ENCODE measurements at regions not wholly inside any gene's neighbourhood (a gene's known extent, or its start where the extent isn't known, plus 50 kb on each side); places are given as distances from the start of the nearest gene placed in this dataset.

- no peaks in the 10 kb centered on the region for H3K36me3 ChIP-seq (ENCODE audit: control insufficient read depth in 2 of 4, insufficient read depth in 4 of 4, low read length in 3 of 4)
- no peak overlapping the region for H3K23ac ChIP-seq (ENCODE audit: insufficient read length)
- H2BK12ac ChIP-seq (ENCODE audit: low read depth, low read length) = no peak overlapping the region
- FAIRE-seq (no peak), DNase-seq (ENCODE audit: low read depth in 1 of 2, low spot score in 2 of 2) (no peak)
- no peak overlapping the region for H4K8ac ChIP-seq (ENCODE audit: extremely low read depth, insufficient read depth, low read length)
- no peak overlapping the region for H3K27ac ChIP-seq (ENCODE audit: low read depth, low read length)
- H3K9ac ChIP-seq (replicated peaks in 1 of 4; ENCODE audit: extremely low read depth in 1 of 4, low read depth in 3 of 4, low read length in 3 of 4) = no peak overlapping the region
- H2BK120ac ChIP-seq (replicated peaks; ENCODE audit: low read depth, low read length) = no peak overlapping the region
- no peak overlapping the region for H3K4me2 ChIP-seq (ENCODE audit: insufficient read depth in 1 of 2, low read depth in 2 of 2, low read length in 2 of 2)
- no peaks in the 10 kb centered on the region for H3K79me1 ChIP-seq (ENCODE audit: low read depth, low read length)
- no peaks in the 10 kb centered on the region for H3K79me2 ChIP-seq (ENCODE audit: control insufficient read depth in 1 of 2, insufficient read depth in 2 of 2, low read length in 2 of 2)
- no peak overlapping the region for H3K4ac ChIP-seq (replicated peaks; ENCODE audit: insufficient read length, low read depth, low read length)
- H2AFZ ChIP-seq (ENCODE audit: low read length) = no peak overlapping the region
- H2AK5ac ChIP-seq (ENCODE audit: low read depth, low read length) = no peak overlapping the region
- no peak overlapping the region for H4K5ac ChIP-seq (ENCODE audit: insufficient read length, low read depth, low read length)
- H3K23me2 ChIP-seq (ENCODE audit: low read depth, low read length) = no peaks in the 10 kb centered on the region
- H2BK15ac ChIP-seq (ENCODE audit: low read length) = no peak overlapping the region
- no peaks in the 10 kb centered on the region for H4K20me1 ChIP-seq (replicated peaks in 1 of 2; ENCODE audit: control insufficient read depth in 1 of 2, insufficient read depth in 2 of 2, low read length in 2 of 2)
- H3K9me3 ChIP-seq (ENCODE audit: insufficient read depth in 2 of 2, low read depth in 1 of 2, low read length in 1 of 2) = peaks cover 11 to 35% of the 10 kb centered on the region in 2 experiments; a peak in 3 of 4 replicates
- no peaks in the 10 kb centered on the region for H3K4me1 ChIP-seq (replicated peaks in 1 of 4; ENCODE audit: control insufficient read depth in 3 of 4, insufficient read depth in 4 of 4, low read length in 3 of 4)
- POLR2A ChIA-PET (ENCODE audit: partially characterized antibody) = no interaction called here
- no peak overlapping the region for H3K18ac ChIP-seq (ENCODE audit: extremely low read depth, low read length)
- CTCF ChIA-PET (ENCODE audit: partially characterized antibody) = no interaction called here
- no peak overlapping the region for H2BK20ac ChIP-seq (ENCODE audit: low read length)
- no peak overlapping the region for H4K91ac ChIP-seq (replicated peaks; ENCODE audit: insufficient read length, low read length)
- H3K14ac ChIP-seq (ENCODE audit: insufficient read length) = no peak overlapping the region
- no peak overlapping the region for H3K4me3 ChIP-seq (ENCODE audit: extremely low read depth in 1 of 4, insufficient read depth in 2 of 4, low read depth in 3 of 4, low read length in 4 of 4)
- H3K56ac ChIP-seq (replicated peaks; ENCODE audit: insufficient read length, low read depth, low read length) = no peak overlapping the region
- no peak overlapping the region for H2BK5ac ChIP-seq (ENCODE audit: low read depth, low read length)
- H3K27me3 ChIP-seq (replicated peaks in 1 of 4; ENCODE audit: control insufficient read depth in 3 of 4, extremely low read depth in 1 of 4, insufficient read depth in 3 of 4, low read length in 3 of 4) = no peaks in the 10 kb centered on the region
- no peak for TF ChIP-seq TBP (IDR thresholded peaks at IDR 0.05; ENCODE audit: low read depth, low read length)
- no peak for TF ChIP-seq EGR1 (IDR thresholded peaks at IDR 0.05; ENCODE audit: borderline replicate concordance, low read depth, low read length)
Observed at GRCh38 chr21:24411429-24411828, 1195.9 kb downstream of the MRPL39 start.
